Smooth muscle cell (in vitro differentiated cells): ENCODE measurements at regions not wholly inside any gene's neighbourhood (a gene's known extent, or its start where the extent isn't known, plus 50 kb on each side); places are given as distances from the start of the nearest gene placed in this dataset.

Experiments used
- DNase-seq: peaks from one replicate; lab custom pipeline; 2025; ENCODE audit not compliant: unreplicated experiment; lab: John Stamatoyannopoulos, UW
- H2AFZ ChIP-seq: fragments of 200-600 bp; sonication (generic); 2 replicates; pipeline ENCODE4 v1.6.0; 2016; ENCODE audit warnings: antibody characterized with exemption, low read depth, mild to moderate bottlenecking
- H3F3A ChIP-seq: fragments of 200-600 bp; sonication (generic); 2 replicates; pipeline ENCODE4 v1.6.0; 2017; ENCODE audit warnings: antibody characterized with exemption, low read depth
- H3K27ac ChIP-seq: fragments of 200-600 bp; sonication (generic); 2 replicates; pipeline ENCODE4 v1.5.1; 2016; ENCODE audit warnings: low read depth, mild to moderate bottlenecking
- H3K27me3 ChIP-seq: fragments of 200-600 bp; sonication (generic); 2 replicates; pipeline ENCODE4 v1.6.1; 2016; ENCODE audit warnings: low read depth, mild to moderate bottlenecking
- H3K36me3 ChIP-seq: fragments of 200-600 bp; sonication (generic); 2 replicates; pipeline ENCODE4 v1.5.1; 2016; ENCODE audit warnings: low read depth
- H3K4me1 ChIP-seq: fragments of 200-600 bp; sonication (generic); 2 replicates; pipeline ENCODE4 v1.5.1; 2016; ENCODE audit warnings: low read depth
- H3K4me2 ChIP-seq: fragments of 200-600 bp; sonication (generic); 2 replicates; pipeline ENCODE4 v1.6.0; 2016; ENCODE audit warnings: mild to moderate bottlenecking
- H3K4me3 ChIP-seq: fragments of 200-600 bp; sonication (generic); 2 replicates; pipeline ENCODE4 v1.5.1; 2016; ENCODE audit warnings: mild to moderate bottlenecking
- H3K79me2 ChIP-seq: fragments of 200-600 bp; sonication (generic); 2 replicates; pipeline ENCODE4 v1.6.0; 2016; ENCODE audit warnings: low read depth, mild to moderate bottlenecking
- H3K9ac ChIP-seq: fragments of 200-600 bp; sonication (generic); 2 replicates; pipeline ENCODE4 v1.6.0; 2016; ENCODE audit warnings: low read depth
- H3K9me3 ChIP-seq: fragments of 200-600 bp; sonication (generic); replicated peaks from 2 replicates; pipeline ENCODE4 v1.5.1; 2016; ENCODE audit warnings: low read depth
- H4K20me1 ChIP-seq: fragments of 200-600 bp; sonication (generic); 2 replicates; pipeline ENCODE4 v1.6.0; 2016; ENCODE audit warnings: low read depth
- WGBS: methylation state at CpG from one replicate; pipeline ENCODE4 v1.1.7; 2016; ENCODE audit warnings: low lambda C conversion rate; 5-methylcytosine and 5-hydroxymethylcytosine counted together
- TF ChIP-seq, protein P1 (sequence below): fragments of 200-600 bp; sonication (generic); IDR thresholded peaks from 2 replicates; pipeline ENCODE4 v1.5.1; 2017; ENCODE audit warnings: borderline replicate concordance, mild to moderate bottlenecking, antibody characterized with exemption; ENCODE audit not compliant: insufficient read depth, poor library complexity, severe bottlenecking

DNA sequence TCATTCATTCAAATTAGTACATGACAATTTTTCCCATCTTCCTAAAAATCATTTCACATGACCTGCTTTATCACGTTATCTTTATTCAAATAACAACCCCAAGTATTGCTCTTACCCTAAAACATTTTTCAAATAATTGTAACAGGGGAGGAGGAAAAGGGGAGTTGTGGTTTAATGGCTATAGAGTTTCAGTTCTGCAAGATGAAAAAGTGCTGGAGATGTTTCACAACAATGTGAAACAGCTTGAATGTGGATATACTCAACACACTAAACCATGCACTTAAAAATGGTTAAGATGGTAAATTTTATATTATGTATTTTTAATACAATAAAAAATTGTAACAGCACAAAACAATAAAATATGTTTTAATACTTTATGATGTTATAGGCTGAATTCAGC is 161.6 kb upstream of the GUCY1A2 start:
- Histone ChIP-seq H3K27ac (no peak overlapping the region), H3K9me3 (no peaks in the 10 kb centered on the region), H3K27me3 (no peaks in the 10 kb centered on the region), H3F3A (no peaks in the 10 kb centered on the region), H3K4me1 (no peaks in the 10 kb centered on the region), H4K20me1 (no peaks in the 10 kb centered on the region), H3K9ac (no peak overlapping the region), H2AFZ (no peak overlapping the region), H3K4me3 (no peak overlapping the region), H3K36me3 (no peaks in the 10 kb centered on the region), H3K4me2 (no peak overlapping the region), H3K79me2 (no peaks in the 10 kb centered on the region)
- WGBS, result 75% methylated on average over 1 of the region's 1 CpG
- TF ChIP-seq, protein P1, sequence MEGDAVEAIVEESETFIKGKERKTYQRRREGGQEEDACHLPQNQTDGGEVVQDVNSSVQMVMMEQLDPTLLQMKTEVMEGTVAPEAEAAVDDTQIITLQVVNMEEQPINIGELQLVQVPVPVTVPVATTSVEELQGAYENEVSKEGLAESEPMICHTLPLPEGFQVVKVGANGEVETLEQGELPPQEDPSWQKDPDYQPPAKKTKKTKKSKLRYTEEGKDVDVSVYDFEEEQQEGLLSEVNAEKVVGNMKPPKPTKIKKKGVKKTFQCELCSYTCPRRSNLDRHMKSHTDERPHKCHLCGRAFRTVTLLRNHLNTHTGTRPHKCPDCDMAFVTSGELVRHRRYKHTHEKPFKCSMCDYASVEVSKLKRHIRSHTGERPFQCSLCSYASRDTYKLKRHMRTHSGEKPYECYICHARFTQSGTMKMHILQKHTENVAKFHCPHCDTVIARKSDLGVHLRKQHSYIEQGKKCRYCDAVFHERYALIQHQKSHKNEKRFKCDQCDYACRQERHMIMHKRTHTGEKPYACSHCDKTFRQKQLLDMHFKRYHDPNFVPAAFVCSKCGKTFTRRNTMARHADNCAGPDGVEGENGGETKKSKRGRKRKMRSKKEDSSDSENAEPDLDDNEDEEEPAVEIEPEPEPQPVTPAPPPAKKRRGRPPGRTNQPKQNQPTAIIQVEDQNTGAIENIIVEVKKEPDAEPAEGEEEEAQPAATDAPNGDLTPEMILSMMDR, result no peak
- no peak for DNase-seq

DNA sequence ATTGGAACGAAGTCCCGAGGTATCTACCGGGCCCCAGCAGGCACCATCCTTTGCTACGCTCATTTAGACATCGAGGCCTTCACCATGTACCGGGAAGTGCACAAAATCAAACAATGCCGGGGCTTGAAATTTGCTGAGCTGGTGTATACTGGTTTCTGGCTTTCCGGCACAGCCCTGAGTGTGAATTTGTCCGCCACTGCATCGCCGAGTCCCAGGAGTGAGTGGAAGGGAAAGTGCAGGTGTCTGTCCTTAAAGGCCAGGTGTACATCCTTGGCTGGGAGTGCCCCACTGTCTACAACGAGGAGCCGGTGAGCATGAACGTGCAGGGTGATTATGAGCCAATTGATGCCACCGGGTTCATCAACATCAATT is 158.8 kb upstream of the GUCY1A2 start:
- no peak overlapping the region for H3K4me3 ChIP-seq
- H2AFZ ChIP-seq, result no peak overlapping the region
- H4K20me1 ChIP-seq, result no peaks in the 10 kb centered on the region
- no peak overlapping the region for H3K4me2 ChIP-seq
- no peak for DNase-seq
- H3K27me3 ChIP-seq, result no peaks in the 10 kb centered on the region
- 88% methylated on average over 15 of the region's 15 CpGs for WGBS
- no peaks in the 10 kb centered on the region for H3K36me3 ChIP-seq
- H3K27ac ChIP-seq, result no peak overlapping the region
- H3K79me2 ChIP-seq, result no peaks in the 10 kb centered on the region
- H3K9me3 ChIP-seq, result no peaks in the 10 kb centered on the region
- H3F3A ChIP-seq, result no peaks in the 10 kb centered on the region
- no peaks in the 10 kb centered on the region for H3K4me1 ChIP-seq
- no peak overlapping the region for H3K9ac ChIP-seq
- TF ChIP-seq, protein P1, result no peak

GRCh38 chr11:107176148-107177105 is 158.2 kb upstream of the GUCY1A2 start:
- H3K4me1 ChIP-seq, result no peaks in the 10 kb centered on the region
- TF ChIP-seq, protein P1, result no peak
- H3K27ac ChIP-seq, result no peak overlapping the region
- H3K4me2 ChIP-seq, result no peak overlapping the region
- no peak overlapping the region for H3K9ac ChIP-seq
- no peak for DNase-seq
- H4K20me1 ChIP-seq, result no peaks in the 10 kb centered on the region
- no peaks in the 10 kb centered on the region for H3K9me3 ChIP-seq
- H3F3A ChIP-seq, result no peaks in the 10 kb centered on the region
- WGBS, result 95% methylated on average over 37 of the region's 37 CpGs
- H3K79me2 ChIP-seq, result no peaks in the 10 kb centered on the region
- no peak overlapping the region for H2AFZ ChIP-seq
- H3K36me3 ChIP-seq, result no peaks in the 10 kb centered on the region
- no peaks in the 10 kb centered on the region for H3K27me3 ChIP-seq
- H3K4me3 ChIP-seq, result no peak overlapping the region

DNA sequence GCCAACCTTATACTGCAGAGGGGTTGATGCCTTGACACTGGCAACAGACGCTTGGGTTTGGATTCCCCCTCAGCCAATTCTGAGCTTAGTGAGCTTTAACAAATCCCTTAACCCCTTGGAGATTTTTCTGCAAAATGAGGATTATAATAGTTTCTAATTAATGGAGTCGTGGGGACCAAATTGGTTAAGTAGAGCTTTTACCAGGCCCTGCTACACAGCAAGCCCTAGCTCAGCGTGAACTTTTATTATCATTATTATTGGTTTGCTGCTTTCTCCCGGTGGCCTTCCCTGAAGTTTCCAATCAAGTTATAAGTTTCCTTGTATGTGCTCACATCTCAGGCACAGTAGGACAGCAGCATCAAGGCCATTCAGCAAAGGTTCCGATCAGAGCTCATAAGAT is 156.6 kb upstream of the GUCY1A2 start:
- no peak overlapping the region for H3K27ac ChIP-seq
- H3K27me3 ChIP-seq, result no peaks in the 10 kb centered on the region
- no peak overlapping the region for H2AFZ ChIP-seq
- no peaks in the 10 kb centered on the region for H3K79me2 ChIP-seq
- no peaks in the 10 kb centered on the region for H3K36me3 ChIP-seq
- no peak for DNase-seq
- H3K4me2 ChIP-seq, result no peak overlapping the region
- H3K9me3 ChIP-seq, result no peaks in the 10 kb centered on the region
- no peaks in the 10 kb centered on the region for H3F3A ChIP-seq
- H3K4me3 ChIP-seq, result no peak overlapping the region
- no peak overlapping the region for H3K9ac ChIP-seq
- H4K20me1 ChIP-seq, result no peaks in the 10 kb centered on the region
- 92% methylated on average over 5 of the region's 5 CpGs for whole genome bisulfite sequencing
- TF ChIP-seq, protein P1, result no peak
- no peaks in the 10 kb centered on the region for H3K4me1 ChIP-seq
